GM19468 (cell line): ENCODE measurements at regions not wholly inside any gene's neighbourhood (a gene's known extent, or its start where the extent isn't known, plus 50 kb on each side); places are given as distances from the start of the nearest gene placed in this dataset.

Source experiments
- ATAC-seq: cut with Tn5 transposase; IDR thresholded peaks from one replicate; pipeline ENCODE4 v1.9.1; 2021; ENCODE audit warnings: mild to moderate bottlenecking, moderate library complexity, moderate number of reproducible peaks; ENCODE audit not compliant: unreplicated experiment; ENCODE audit errors: extremely low read depth

GRCh38 chr13:40440990-40441820 is 225.2 kb downstream of the FOXO1 start:
- ATAC-seq = no peak

GRCh38 chr13:40442231-40442630 is 224.2 kb downstream of the FOXO1 start:
- no peak for ATAC-seq

DNA sequence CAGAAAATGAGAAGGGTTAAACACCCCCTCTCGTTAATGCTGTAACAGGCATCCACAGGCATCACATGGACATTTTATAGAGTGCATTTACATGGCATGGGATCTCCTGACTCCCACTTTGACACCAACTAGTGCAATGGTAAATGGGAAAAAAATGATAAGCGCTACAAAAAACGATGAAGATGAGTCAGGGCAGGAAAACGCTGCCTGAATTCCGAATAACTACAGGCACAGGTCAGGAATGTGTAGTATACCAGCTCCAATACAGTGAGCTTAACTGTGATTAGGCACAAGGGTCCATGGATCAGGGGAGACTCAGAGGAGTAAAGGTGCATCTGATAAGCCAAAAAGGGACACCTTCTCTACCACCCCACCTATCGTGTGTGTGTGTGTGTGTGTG is 223.6 kb downstream of the FOXO1 start:
- no peak for ATAC-seq

GRCh38 chr13:40444241-40444640 is 222.2 kb downstream of the FOXO1 start:
- ATAC-seq = no peak

GRCh38 chr13:40445557-40445990 is 220.9 kb downstream of the FOXO1 start:
- peak; percentile 98 for ATAC-seq

GRCh38 chr13:40446365-40446764 is 220.1 kb downstream of the FOXO1 start:
- ATAC-seq = no peak

- no peak for ATAC-seq
These were observed 218.6 kb downstream of the FOXO1 start for GRCh38 chr13:40447857-40448256.

DNA sequence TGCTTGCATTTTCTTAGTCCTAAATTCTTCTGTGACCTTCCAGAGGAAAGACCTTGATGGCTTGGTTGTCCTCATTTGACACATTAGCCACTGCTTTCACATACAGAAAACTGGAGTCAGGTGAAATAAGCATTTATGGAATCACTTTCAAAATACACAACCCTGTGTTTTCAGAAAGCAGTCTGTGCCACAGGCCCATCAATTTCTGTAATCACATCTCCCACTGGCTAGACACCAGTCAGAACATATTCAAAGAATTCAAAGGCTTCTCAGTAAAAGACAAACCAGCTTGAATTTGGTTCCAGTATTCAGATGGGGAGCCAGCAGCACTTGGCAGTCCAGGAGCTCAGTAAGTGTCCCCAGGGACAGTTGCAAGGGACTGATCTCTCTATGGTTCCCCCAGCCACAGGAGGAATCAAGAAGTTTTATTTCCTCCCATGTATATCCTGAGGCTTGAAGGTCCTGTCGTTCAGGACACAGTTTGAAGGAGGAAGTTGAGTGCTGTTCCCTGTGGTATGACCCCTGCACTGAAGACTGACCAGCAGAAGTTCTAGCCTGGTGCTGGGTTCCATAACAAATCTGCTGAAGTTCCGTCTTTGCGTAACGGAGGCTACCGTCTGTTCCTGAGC is 214.3 kb downstream of the FOXO1 start:
- no peak for ATAC-seq

DNA sequence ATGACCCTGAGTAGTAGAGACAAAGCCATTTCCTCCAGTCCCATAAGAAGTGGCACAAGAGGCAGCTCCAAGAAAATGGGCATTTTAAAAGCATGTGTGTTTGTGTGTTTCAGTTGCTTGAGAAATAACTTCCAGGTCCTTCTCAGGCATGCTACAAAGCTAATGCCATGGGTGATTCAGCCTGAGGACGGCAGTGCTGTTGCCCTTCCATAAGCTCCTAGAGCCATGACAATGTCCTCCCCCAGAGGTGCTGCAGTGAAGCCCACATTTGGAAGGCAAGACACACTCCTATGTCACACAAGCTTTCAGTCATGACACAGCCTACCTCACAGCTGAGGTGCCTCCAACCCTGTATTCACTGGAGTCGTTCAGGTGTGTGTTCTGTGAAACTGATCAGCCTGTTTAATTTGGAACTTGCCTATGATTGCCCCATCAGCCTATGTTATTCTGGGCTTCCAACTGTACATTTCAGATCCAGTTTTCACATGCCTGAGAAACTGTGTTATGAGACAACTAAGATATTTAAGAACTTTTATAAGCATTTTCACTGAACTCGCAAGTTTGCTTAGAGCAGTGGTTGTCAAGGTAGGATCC is 213.6 kb downstream of the FOXO1 start:
- ATAC-seq = no peak

- no peak for ATAC-seq
These were observed 213.0 kb downstream of the FOXO1 start for GRCh38 chr13:40453351-40454021.

- no peak for ATAC-seq
These were observed 210.0 kb downstream of the FOXO1 start for GRCh38 chr13:40456397-40456953.

DNA sequence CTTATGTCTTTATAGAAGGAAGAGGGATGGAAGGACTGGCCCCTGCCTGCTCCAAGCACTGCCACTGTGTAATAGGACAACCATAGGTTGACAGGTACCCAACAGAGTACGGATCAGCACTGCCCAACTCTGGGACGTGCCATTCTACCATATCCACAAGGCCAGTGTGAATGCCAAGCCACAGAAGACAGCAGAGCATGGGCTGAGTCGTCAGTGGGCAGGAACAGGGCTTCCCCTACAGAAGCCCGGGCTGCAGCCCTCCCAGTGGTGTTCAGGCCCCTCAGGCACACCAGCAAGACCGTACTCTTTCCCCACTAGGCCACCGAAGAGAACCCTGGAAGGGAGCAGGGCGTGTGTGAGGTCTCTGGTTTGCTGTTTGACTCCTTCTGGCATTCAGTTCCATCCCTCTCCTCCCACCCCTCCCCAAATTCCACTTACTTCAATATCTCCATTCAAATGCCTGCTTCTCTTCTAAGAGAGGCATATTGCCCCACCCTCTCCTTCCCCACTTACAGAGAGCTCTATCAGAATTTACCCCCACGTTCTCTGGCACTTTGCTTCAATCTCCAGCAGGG is 209.4 kb downstream of the FOXO1 start:
- no peak for ATAC-seq

GRCh38 chr13:40457929-40458719 is 208.3 kb downstream of the FOXO1 start:
- ATAC-seq = no peak

DNA sequence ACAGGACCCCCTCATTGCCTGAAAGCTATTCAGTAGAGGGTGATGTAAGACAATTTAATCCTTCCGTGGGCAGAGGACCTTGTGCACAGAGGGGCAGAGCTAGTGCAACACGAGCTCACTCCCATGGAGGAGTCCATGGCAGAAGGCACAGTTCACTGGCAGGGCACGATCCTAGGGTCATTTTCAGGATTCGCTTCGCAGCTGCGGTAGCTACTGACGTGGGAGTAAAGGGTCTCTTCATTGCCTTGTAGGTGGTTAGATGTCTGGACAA is 207.8 kb downstream of the FOXO1 start:
- no peak for ATAC-seq

DNA sequence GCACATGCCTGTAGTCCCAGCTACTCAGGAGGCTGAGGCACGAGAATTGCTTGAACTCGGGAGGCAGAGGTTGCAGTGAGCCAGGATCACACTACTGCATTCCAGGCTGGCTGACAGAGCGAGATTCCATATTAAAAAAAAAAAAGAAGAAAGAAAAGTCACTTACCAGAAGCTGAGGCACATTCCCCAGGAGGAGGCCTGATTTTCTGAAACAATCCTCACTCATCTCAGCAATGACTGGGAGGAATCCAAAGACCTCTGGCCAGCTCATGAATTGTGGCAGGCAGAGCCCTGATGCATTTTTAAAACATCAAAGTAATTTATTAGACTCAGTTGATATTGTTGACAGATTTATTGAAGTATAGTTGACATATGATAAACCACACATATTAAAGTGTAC is 206.3 kb downstream of the FOXO1 start:
- ATAC-seq = no peak

DNA sequence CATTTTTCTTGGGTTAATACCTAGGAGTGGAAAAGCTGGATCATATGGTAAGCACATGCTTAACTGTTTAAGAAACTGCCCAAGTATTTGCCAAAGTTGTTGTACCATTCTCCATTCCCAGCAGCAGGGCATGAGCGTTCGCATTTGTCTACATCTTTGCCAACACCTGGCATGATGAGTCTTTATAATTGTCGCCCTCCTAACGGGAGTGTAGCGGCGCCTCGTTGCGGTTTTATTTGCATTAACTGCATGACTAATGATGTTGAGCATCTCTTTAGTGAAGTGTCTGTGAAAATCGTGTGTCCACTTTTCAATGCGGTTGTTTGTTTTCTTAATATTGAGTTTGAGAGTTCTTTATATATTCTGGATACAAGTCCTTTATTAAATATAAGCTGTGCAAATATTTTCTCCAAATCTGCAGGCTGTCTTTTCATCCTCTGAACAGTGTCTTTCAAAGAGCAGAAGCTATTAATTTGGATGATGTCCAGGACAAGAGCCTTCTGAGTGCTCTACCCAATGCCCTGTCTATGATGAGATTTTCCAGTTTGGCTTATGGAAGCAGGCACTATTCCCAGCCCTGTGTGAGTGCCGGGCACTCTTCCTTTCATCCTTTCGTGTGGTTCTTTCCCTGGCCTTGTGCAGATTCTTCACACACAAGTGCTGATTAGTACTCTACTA is 202.0 kb downstream of the FOXO1 start:
- no peak for ATAC-seq

DNA sequence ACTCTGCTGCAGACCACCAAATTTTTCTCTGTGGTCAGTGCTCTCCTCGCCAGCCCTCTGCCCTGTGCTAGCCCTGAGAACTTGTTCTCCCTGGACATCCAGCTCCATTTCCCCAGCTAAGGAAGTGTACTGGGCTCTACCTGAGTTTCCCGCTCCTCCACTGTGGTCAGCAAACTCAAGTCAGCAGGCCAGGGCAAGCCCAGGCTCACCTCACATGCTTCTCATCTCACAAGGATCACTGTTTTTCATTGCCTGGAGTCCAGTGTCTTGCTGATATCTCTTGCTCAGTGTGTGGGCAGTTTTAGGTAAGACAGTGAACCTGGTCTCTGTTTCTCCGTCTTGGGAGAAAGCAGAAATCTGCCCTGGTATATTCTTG is 201.4 kb downstream of the FOXO1 start:
- no peak for ATAC-seq

- ATAC-seq = no peak
These were observed 200.2 kb downstream of the FOXO1 start for GRCh38 chr13:40466272-40466671.

- no peak for ATAC-seq
These were observed 198.1 kb downstream of the FOXO1 start for GRCh38 chr13:40468227-40468838.
